ENCODE measurements at regions not wholly inside any gene's neighbourhood (a gene's known extent, or its start where the extent isn't known, plus 50 kb on each side); places are given as distances from the start of the nearest gene placed in this dataset.
"Not testable (repeated sequence)": the region's sequence is repeated elsewhere in the genome, so short reads cannot be mapped to it uniquely, and the experiment has no call there.

GRCh38 chr5:44756097-44756496 lies 52.6 kb upstream of the MRPS30 start:
- H3K9ac ChIP-seq (ENCODE audit: low read depth in 2 of 2, low read length in 2 of 2); DNase-seq; H3K27ac ChIP-seq; H3K27me3 ChIP-seq; H3K4me1 ChIP-seq; H3K9me3 ChIP-seq; H3K4me3 ChIP-seq; H3K36me3 ChIP-seq; intact Hi-C loops (cut with DNase I): not testable (repeated sequence)

DNA sequence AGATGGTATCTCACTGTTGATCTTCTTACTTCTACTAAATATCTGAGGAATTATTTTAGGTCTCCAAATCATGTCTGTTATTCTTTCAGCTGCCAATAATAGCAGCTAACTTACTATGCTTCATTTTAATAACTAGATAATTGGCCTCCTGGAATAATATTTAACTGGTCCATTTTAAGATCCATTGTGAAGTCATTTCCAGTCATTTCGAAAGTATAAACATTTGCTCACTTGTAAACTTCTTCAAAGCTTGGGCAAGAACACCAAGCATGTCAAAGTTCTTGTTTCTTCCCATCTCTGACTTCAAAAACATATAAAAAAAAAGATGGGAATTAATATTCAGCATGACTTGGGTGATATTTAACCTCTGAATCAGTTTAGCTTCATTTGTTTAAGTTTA lies 61.4 kb upstream of the MRPS30 start:
- TF ChIP-seq, protein P1, sequence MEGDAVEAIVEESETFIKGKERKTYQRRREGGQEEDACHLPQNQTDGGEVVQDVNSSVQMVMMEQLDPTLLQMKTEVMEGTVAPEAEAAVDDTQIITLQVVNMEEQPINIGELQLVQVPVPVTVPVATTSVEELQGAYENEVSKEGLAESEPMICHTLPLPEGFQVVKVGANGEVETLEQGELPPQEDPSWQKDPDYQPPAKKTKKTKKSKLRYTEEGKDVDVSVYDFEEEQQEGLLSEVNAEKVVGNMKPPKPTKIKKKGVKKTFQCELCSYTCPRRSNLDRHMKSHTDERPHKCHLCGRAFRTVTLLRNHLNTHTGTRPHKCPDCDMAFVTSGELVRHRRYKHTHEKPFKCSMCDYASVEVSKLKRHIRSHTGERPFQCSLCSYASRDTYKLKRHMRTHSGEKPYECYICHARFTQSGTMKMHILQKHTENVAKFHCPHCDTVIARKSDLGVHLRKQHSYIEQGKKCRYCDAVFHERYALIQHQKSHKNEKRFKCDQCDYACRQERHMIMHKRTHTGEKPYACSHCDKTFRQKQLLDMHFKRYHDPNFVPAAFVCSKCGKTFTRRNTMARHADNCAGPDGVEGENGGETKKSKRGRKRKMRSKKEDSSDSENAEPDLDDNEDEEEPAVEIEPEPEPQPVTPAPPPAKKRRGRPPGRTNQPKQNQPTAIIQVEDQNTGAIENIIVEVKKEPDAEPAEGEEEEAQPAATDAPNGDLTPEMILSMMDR (IDR thresholded peaks at IDR 0.05): no peak
- DNase-seq: no peak
- no peak overlapping the region for H3K9ac ChIP-seq (ENCODE audit: low read depth in 2 of 2, low read length in 2 of 2)
- no peaks in the 10 kb centered on the region for H3K9me3 ChIP-seq
- H3K36me3 ChIP-seq: no peaks in the 10 kb centered on the region
- H3K27me3 ChIP-seq: no peaks in the 10 kb centered on the region
- H3K27ac ChIP-seq: no peak overlapping the region
- no peaks in the 10 kb centered on the region for H3K4me1 ChIP-seq
- no peak overlapping the region for H3K4me3 ChIP-seq
- intact Hi-C loops (cut with DNase I): no loop called here

GRCh38 chr5:44740660-44741059 lies 68.1 kb upstream of the MRPS30 start:
- H3K27ac ChIP-seq: no peak overlapping the region
- TF ChIP-seq, protein P1 (IDR thresholded peaks at IDR 0.05): no peak
- no peak overlapping the region for H3K4me3 ChIP-seq
- DNase-seq: no peak
- no peak overlapping the region for H3K9ac ChIP-seq (ENCODE audit: low read depth in 2 of 2, low read length in 2 of 2)
- intact Hi-C loops (cut with DNase I): no loop called here
- H3K4me1 ChIP-seq: no peaks in the 10 kb centered on the region
- no peaks in the 10 kb centered on the region for H3K27me3 ChIP-seq
- H3K9me3 ChIP-seq: no peaks in the 10 kb centered on the region
- no peaks in the 10 kb centered on the region for H3K36me3 ChIP-seq

DNA sequence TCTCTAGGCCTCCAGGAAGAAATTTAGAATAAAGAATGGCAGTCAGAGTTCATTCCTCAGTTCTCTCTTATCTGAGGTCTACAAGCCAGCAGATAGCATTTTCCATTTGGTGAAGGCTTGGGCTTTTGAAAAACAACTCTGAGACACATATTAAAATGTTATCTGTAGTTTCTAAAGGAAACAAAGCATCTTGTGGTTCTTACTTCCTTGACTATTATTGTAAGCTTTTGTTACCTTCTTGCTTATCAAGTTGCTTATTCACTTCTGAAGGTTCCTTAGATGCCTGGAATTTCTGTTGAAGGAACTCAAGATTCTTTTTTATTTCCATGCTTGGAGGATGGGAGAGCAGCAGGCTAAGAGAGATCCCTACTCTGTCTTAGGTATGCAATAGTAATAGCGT lies 79.2 kb upstream of the MRPS30 start:
- no peak overlapping the region for H3K4me3 ChIP-seq
- H3K4me1 ChIP-seq: no peaks in the 10 kb centered on the region
- intact Hi-C loops (cut with DNase I): no loop called here
- TF ChIP-seq, protein P1 (IDR thresholded peaks at IDR 0.05): no peak
- H3K9ac ChIP-seq (ENCODE audit: low read depth in 2 of 2, low read length in 2 of 2): no peak overlapping the region
- no peaks in the 10 kb centered on the region for H3K27me3 ChIP-seq
- H3K9me3 ChIP-seq: no peaks in the 10 kb centered on the region
- no peak for DNase-seq
- no peak overlapping the region for H3K27ac ChIP-seq
- H3K36me3 ChIP-seq: no peaks in the 10 kb centered on the region

DNA sequence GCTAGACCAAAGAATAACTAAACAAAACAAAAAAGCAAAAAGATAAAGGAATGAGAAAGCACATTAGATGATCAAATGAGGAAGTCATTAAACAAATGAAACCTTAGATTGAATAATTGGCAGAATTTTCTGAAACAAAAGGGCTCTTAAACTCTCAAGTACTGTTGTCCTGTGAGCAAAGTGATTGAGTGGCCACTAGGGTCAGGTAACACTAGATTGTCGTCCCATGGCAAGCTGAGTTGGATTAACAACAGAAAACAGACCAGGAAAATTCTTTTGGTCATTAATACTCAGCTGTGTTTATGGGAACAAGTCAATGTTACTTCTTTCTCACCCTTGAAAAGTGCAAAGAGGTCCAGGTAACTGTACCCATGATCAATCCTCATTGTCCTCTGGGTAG lies 81.6 kb upstream of the MRPS30 start:
- TF ChIP-seq, protein P1 (IDR thresholded peaks at IDR 0.05): no peak
- H3K9me3 ChIP-seq: no peaks in the 10 kb centered on the region
- intact Hi-C loops (cut with DNase I): no loop called here
- no peaks in the 10 kb centered on the region for H3K27me3 ChIP-seq
- no peaks in the 10 kb centered on the region for H3K4me1 ChIP-seq
- DNase-seq: no peak
- H3K4me3 ChIP-seq: no peak overlapping the region
- no peak overlapping the region for H3K27ac ChIP-seq
- H3K9ac ChIP-seq (ENCODE audit: low read depth in 2 of 2, low read length in 2 of 2): no peak overlapping the region
- H3K36me3 ChIP-seq: no peaks in the 10 kb centered on the region

- Histone ChIP-seq H3K36me3 (no peaks in the 10 kb centered on the region), H3K4me1 (no peaks in the 10 kb centered on the region), H3K9ac (ENCODE audit: low read depth in 2 of 2, low read length in 2 of 2) (no peak overlapping the region), H3K27ac (no peak overlapping the region), H3K4me3 (no peak overlapping the region), H3K9me3 (no peaks in the 10 kb centered on the region), H3K27me3 (no peaks in the 10 kb centered on the region)
- DNase-seq: no peak
- TF ChIP-seq, protein P1 (IDR thresholded peaks at IDR 0.05): no peak
- intact Hi-C loops (cut with DNase I): no loop called here
Observed at GRCh38 chr5:44719856-44720255, 88.9 kb upstream of the MRPS30 start.

Measured in colonic mucosa (tissue), 4 donors.